Skeletal muscle tissue (tissue), 3 donors: ENCODE measurements at regions not wholly inside any gene's neighbourhood (a gene's known extent, or its start where the extent isn't known, plus 50 kb on each side); places are given as distances from the start of the nearest gene placed in this dataset.

Experiments
- H3K27ac ChIP-seq: one replicate; pipeline ENCODE4 v1.7.0; 2013; ENCODE audit warnings: mild to moderate bottlenecking, low read depth, low read length, inconsistent platforms
- H3K27me3 ChIP-seq, 3 donors: one replicate each; pipeline ENCODE4 v1.7.0; 2013; ENCODE audit warnings: low read length in 3 of 3; ENCODE audit not compliant: control insufficient read depth in 3 of 3, insufficient read depth in 3 of 3
- H3K36me3 ChIP-seq, 3 donors: one replicate each; pipeline ENCODE4 v1.7.0; 2013; ENCODE audit warnings: low read length in 3 of 3; ENCODE audit not compliant: control insufficient read depth in 3 of 3, insufficient read depth in 3 of 3
- H3K4me1 ChIP-seq, 3 donors: one replicate each; pipeline ENCODE4 v1.7.0; 2013; ENCODE audit warnings: low read length in 3 of 3, mild to moderate bottlenecking in 3 of 3; ENCODE audit not compliant: control insufficient read depth in 3 of 3, insufficient read depth in 3 of 3
- H3K4me3 ChIP-seq, 3 donors: one replicate each; pipeline ENCODE4 v1.7.0; 2013; ENCODE audit warnings: low read length in 3 of 3
- H3K9ac ChIP-seq, 3 donors: one replicate each; pipeline ENCODE4 v1.7.0; 2013; ENCODE audit warnings: low read length in 3 of 3, mild to moderate bottlenecking in 3 of 3, moderate library complexity in 2 of 3, low read depth in 1 of 3
- H3K9me3 ChIP-seq, 3 donors: one replicate each; pipeline ENCODE4 v1.7.0; 2013; ENCODE audit warnings: low read length in 3 of 3; ENCODE audit not compliant: control insufficient read depth in 3 of 3
- donor health status: Osteomylitis.

DNA sequence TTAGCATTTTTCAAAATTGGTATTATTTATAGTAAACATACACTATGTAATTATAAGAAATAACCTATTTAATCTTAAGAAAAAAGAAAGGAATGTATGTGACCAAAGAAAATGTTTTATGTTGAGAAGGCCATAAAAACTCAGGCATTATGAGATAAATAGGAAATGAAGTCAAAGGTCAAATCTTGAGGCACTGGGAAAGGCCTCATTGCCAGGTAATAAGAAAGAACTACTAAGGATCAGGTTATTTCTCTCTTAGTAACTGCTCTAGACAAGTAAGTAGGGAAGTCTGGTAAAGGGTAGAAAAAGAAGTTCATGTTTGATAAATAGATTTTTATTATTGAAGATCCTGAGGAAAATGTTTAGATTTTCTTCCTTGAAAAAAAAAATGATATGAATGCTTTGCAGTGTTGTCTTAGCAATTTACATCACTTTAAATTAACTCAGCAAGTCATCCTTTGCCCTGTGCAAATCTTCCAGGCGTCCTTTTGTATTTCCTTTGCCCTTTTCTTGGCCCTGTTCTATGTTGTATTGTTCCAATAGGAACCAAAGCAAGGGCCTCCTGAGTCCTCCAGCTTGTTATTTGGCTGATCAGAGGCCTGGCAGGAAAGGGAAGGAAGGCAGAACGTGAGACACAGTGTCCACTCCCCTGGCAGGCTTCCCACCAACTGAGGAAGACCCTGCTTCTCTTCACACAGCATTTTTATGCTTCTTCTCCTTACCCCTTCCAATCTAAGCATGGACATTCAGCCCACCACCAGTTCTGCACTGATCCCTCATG is 260.4 kb upstream of the MIR17HG start:
- H3K27ac ChIP-seq: no peak overlapping the region
- no peak overlapping the region for H3K9ac ChIP-seq
- H3K9me3 ChIP-seq: no peaks in the 10 kb centered on the region
- H3K4me1 ChIP-seq: no peaks in the 10 kb centered on the region
- no peak overlapping the region for H3K4me3 ChIP-seq
- no peaks in the 10 kb centered on the region for H3K36me3 ChIP-seq
- no peaks in the 10 kb centered on the region for H3K27me3 ChIP-seq

DNA sequence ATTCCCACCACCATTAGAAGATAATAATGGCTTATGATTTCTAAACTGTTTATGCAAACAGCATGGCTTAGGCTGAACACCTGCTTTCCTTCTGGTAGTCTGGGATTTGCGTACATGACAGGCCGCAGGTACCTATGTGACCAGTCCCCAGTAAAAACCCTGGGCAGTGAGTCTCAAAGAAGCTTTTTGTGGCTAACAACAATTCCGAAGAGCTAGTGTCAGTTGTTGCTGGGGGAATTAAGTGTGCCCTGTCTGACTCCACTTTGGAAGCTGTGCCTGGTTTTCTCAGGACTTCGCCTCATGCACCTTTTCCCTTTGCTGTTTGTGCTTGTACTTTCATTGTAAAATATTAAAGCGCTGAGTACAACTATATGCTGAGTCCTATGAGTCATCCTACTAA is 250.2 kb upstream of the MIR17HG start:
- H3K27me3 ChIP-seq: no peaks in the 10 kb centered on the region
- no peak overlapping the region for H3K9ac ChIP-seq
- no peak overlapping the region for H3K27ac ChIP-seq
- H3K36me3 ChIP-seq: no peaks in the 10 kb centered on the region
- H3K4me1 ChIP-seq: no peaks in the 10 kb centered on the region
- no peaks in the 10 kb centered on the region for H3K9me3 ChIP-seq
- no peak overlapping the region for H3K4me3 ChIP-seq

DNA sequence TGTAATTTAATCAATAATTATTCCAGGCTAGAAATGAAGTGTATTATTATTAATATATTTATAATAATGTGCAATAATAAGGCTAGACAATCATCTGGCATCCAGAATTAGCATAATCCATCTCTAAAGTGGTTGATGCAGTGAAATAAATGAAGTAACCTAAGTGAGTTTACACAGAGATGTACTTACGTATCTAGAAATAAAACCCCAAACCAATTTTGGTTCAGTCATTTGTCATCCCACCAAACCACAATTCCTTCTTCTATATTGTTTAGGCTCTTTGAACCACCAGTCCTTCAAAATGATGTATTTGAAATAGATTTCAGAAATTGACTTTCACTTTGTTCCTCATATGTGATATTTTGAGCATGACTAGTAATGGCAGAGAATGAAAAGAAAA is 247.6 kb upstream of the MIR17HG start:
- H3K27ac ChIP-seq: no peak overlapping the region
- no peaks in the 10 kb centered on the region for H3K4me1 ChIP-seq
- no peak overlapping the region for H3K4me3 ChIP-seq
- no peak overlapping the region for H3K9ac ChIP-seq
- H3K36me3 ChIP-seq: no peaks in the 10 kb centered on the region
- H3K9me3 ChIP-seq: no peaks in the 10 kb centered on the region
- H3K27me3 ChIP-seq: no peaks in the 10 kb centered on the region

DNA sequence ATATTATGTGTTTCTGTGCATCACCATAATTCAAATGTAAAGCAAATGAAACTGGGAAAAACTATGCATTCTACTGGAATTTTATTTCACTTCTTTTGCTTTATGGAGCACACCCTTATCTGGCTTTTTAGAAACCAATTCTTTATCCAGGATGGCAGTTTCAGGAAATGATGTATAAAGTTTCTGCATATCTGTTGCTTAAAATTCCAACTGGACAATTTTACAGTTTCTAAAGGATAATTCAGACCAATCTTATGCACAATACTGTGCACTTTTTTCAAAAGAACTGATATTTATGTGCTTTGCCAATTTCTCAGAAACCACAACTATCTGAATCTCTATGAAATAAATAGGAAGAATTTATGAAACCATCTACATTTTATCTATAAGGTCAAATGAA is 246.5 kb upstream of the MIR17HG start:
- Histone ChIP-seq H3K27me3 (no peaks in the 10 kb centered on the region), H3K4me1 (no peaks in the 10 kb centered on the region), H3K4me3 (no peak overlapping the region), H3K9ac (no peak overlapping the region), H3K27ac (no peak overlapping the region), H3K9me3 (no peaks in the 10 kb centered on the region), H3K36me3 (no peaks in the 10 kb centered on the region)

DNA sequence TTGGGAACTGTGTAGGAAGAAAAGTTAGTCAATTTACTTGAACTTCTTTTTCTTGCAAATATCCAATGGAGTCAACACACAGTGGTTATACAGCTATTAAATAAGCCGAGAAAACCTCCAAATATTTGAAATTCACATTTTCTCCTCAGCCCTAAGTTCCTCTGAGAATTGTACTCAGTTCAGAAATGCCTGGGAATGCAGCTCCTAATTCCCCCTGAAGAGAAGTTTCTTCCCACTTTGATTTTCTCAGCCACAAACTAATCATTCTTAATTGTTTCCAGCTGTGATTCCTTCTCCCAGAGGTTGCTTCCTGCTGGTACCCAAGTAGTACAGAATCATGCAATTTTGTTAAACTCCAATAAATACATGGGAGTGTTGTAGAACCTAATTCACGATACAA is 246.1 kb upstream of the MIR17HG start:
- Histone ChIP-seq H3K4me1 (no peaks in the 10 kb centered on the region), H3K4me3 (no peak overlapping the region), H3K27me3 (no peaks in the 10 kb centered on the region), H3K9me3 (no peaks in the 10 kb centered on the region), H3K36me3 (no peaks in the 10 kb centered on the region), H3K27ac (no peak overlapping the region), H3K9ac (no peak overlapping the region)

DNA sequence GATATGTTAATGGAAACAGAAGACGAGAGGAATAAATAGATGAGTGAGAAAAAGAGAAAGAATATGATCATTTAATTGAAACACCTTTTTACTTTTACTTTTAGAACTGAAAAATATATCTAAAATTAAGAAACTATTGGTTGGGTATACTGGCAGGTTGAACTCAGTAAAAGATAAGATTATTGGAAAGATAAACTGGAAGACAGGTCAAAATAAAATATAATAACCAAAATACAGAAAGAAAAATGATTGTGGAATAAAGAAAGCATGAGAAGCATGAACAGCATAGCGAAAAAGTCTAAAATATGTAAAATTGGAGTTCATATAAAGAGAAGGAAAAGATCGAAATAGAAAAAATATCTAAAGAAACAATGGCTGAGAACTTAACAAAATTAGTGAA is 242.2 kb upstream of the MIR17HG start:
- no peaks in the 10 kb centered on the region for H3K4me1 ChIP-seq
- no peak overlapping the region for H3K9ac ChIP-seq

DNA sequence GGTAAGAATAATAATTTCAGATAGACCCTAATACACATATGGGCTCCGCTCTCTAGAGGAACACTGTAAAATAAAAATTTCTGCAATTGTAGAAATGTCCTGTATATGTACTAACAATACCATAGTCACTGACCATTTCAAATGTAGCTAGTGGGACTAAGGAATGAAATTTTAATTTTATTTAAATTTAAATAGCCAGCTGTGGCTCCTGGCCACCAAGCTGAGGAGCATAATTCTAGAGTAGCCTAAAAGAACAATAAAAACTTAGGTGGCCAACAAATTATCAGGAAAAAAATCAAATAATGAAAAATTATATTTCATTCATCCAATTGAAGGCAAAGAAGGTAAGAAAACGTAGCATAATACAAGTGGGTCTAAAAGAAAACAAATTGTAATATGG is 240.9 kb upstream of the MIR17HG start:
- Histone ChIP-seq H3K36me3 (no peaks in the 10 kb centered on the region), H3K27me3 (peaks cover 0 to 2% (median 0%) of the 10 kb centered on the region in 3 donors), H3K4me1 (no peaks in the 10 kb centered on the region), H3K27ac (no peak overlapping the region), H3K9me3 (peaks cover 0 to 2% (median 0%) of the 10 kb centered on the region in 3 donors), H3K9ac (no peak overlapping the region), H3K4me3 (no peak overlapping the region)

More for the DNA sequence above, 242.2 kb upstream of the MIR17HG start:
- Histone ChIP-seq H3K27me3 (no peaks in the 10 kb centered on the region), H3K9me3 (peaks cover 0 to 2% (median 0%) of the 10 kb centered on the region in 3 donors), H3K4me3 (no peak overlapping the region), H3K27ac (no peak overlapping the region), H3K36me3 (no peaks in the 10 kb centered on the region)

DNA sequence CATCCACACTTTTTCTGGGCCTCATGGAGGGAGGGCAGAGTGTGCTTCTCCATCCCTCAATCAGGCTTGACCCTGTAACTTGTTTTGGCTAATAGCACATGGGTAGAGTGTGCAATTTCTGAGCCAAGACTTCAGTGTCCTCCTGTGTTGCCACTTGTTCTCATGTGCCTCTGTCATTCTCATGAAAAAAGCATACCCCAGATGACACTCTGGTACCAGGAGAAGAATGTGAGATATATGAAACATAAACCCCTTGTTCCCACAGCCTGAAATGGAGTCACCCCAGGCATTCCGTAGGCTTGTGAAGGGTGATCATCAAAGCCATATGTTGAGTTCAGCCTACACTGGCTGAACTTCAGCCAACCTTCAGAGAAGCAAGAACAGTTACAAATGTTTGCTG is 239.2 kb upstream of the MIR17HG start:
- Histone ChIP-seq H3K4me3 (no peak overlapping the region), H3K9me3 (peaks cover 0 to 2% (median 0%) of the 10 kb centered on the region in 3 donors), H3K9ac (no peak overlapping the region), H3K27ac (no peak overlapping the region), H3K36me3 (no peaks in the 10 kb centered on the region), H3K4me1 (no peaks in the 10 kb centered on the region), H3K27me3 (peaks cover 0 to 3% (median 0%) of the 10 kb centered on the region in 3 donors)

DNA sequence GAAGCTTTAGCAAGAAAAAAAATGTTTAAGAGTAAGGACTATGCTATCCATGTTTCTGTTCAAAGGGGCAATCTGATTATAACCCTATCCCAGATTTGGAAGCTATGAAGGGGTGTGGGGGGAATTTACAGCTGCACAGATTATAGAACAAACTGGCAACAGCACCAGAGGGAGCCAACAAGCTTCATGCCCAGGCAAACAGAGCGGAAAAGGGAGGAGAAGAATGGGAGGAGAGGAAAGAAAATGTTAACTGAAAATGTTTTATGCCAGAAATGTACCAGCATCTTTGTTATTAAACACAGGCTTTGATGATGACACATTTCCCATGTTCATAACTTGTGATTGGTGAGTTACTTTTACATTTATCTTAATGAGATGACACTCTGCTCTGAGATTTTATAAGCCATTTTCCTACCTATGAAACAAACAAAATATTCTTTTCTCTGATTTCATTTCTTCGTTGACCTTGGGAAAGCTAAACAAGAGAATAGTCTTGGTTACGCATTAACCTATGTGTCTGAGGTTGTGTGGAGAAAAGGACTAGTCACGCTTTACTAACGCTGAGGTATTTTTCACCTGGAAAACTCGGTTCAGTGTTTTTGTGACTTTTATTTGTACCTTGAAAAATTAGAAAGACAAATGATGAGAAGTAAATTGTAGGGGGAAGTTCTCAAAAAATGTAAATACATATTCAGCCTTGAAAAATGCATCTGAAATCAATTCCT is 235.8 kb upstream of the MIR17HG start:
- no peaks in the 10 kb centered on the region for H3K36me3 ChIP-seq
- no peaks in the 10 kb centered on the region for H3K4me1 ChIP-seq
- no peak overlapping the region for H3K9ac ChIP-seq
- H3K4me3 ChIP-seq: no peak overlapping the region
- peaks cover 0 to 3% (median 0%) of the 10 kb centered on the region in 3 donors for H3K27me3 ChIP-seq
- H3K9me3 ChIP-seq: peaks cover 0 to 2% (median 0%) of the 10 kb centered on the region in 3 donors
- H3K27ac ChIP-seq: no peak overlapping the region

DNA sequence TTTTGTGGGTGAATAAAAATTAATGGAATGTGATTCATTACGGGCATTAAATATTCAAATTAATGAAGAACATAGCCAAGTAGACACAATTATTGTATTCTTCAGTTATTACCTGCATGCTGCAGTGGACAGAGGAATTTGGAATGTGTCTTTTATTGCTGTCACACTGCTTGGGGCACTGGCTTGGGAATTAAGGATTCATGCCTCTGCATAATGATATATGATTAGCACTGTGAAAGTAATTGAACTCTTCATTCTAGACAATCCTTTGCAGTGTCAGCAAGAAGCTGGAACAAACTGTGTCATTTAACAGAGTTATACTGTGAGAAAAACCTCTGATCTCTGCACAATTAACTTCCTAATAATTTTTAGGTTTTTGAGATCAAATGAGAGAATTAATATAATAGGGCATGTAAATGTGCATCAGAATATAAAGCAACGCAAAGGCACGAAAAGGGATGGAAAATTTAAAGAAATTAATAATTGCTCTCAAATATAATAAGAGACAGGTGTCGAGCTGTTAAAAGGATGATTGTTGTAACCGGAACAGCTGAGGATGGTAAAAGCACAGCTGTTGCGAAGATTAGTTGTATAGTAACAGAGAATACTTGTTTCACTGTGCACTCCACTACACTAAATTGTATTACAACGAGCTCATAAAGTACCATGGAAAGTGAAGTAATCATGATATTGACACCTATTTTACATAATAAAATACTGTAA is 235.1 kb upstream of the MIR17HG start:
- Histone ChIP-seq H3K27ac (no peak overlapping the region), H3K27me3 (peaks cover 0 to 3% (median 0%) of the 10 kb centered on the region in 3 donors), H3K4me1 (no peaks in the 10 kb centered on the region), H3K9ac (no peak overlapping the region), H3K36me3 (no peaks in the 10 kb centered on the region), H3K4me3 (no peak overlapping the region), H3K9me3 (peaks cover 0 to 2% (median 0%) of the 10 kb centered on the region in 3 donors)
